ENCODE measurements at regions not wholly inside any gene's neighbourhood (a gene's known extent, or its start where the extent isn't known, plus 50 kb on each side); places are given as distances from the start of the nearest gene placed in this dataset.

DNA sequence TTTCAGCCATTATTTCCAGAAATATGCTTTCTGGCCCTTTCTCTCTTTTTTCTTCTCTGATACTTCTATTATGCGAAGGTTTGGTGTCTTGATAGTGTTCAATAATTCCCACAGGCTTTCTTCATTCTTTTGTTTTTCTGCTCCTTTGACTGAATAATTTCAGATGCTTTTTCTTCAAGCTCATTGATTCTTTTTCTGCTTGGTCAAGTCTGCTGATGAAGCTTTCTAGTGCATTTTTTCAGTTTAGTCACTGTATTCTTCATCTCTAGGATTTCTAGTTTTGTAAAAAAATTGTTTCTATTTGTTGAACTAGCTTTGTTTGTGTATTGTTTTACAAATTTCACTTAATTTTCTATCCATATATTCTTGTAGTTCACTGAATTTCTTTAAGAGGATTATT lies 304.0 kb upstream of the TARS1 start:
- TF ChIP-seq, protein P1, sequence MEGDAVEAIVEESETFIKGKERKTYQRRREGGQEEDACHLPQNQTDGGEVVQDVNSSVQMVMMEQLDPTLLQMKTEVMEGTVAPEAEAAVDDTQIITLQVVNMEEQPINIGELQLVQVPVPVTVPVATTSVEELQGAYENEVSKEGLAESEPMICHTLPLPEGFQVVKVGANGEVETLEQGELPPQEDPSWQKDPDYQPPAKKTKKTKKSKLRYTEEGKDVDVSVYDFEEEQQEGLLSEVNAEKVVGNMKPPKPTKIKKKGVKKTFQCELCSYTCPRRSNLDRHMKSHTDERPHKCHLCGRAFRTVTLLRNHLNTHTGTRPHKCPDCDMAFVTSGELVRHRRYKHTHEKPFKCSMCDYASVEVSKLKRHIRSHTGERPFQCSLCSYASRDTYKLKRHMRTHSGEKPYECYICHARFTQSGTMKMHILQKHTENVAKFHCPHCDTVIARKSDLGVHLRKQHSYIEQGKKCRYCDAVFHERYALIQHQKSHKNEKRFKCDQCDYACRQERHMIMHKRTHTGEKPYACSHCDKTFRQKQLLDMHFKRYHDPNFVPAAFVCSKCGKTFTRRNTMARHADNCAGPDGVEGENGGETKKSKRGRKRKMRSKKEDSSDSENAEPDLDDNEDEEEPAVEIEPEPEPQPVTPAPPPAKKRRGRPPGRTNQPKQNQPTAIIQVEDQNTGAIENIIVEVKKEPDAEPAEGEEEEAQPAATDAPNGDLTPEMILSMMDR (IDR thresholded peaks at IDR 0.05; ENCODE audit: low read length): no peak
- TF ChIP-seq EZH2 (optimal IDR thresholded peaks at IDR 0.05; ENCODE audit: low read depth, low read length): no peak
